K562 (cell line): ENCODE measurements at regions not wholly inside any gene's neighbourhood (a gene's known extent, or its start where the extent isn't known, plus 50 kb on each side); places are given as distances from the start of the nearest gene placed in this dataset.

Experiments
- ATF3 ChIP-seq, 2 experiments: fragments of 450-650 bp in 1 of 2; sonication (generic) in 1 of 2; formaldehyde crosslinking in 1 of 2; IDR thresholded peaks in 1 of 2; conservative IDR thresholded peaks in 1 of 2; 2 replicates each; pipeline versions ENCODE4 v1.6.1 to v1.8.1; 2016 to 2023; ENCODE audit warnings: mild to moderate bottlenecking in 2 of 2, moderate library complexity in 2 of 2, inconsistent platforms in 1 of 2, missing genetic modification reagents in 1 of 2
- ATF7 ChIP-seq: fragments of 450-650 bp; IDR thresholded peaks from 2 replicates; pipeline ENCODE4 v1.7.1; 2014; ENCODE audit warnings: mild to moderate bottlenecking, moderate library complexity
- CHCHD3 ChIP-seq: fragments of 250-450 bp; sonication (Bioruptor Pico); IDR thresholded peaks from 2 replicates; pipeline ENCODE4 v2.1.2; 2022; ENCODE audit warnings: mild to moderate bottlenecking
- CTCF ChIP-seq, 3 experiments: IDR thresholded peaks in 2 of 3; conservative IDR thresholded peaks in 1 of 3; 2 replicates each; pipeline ENCODE4 v1.5.1; 2011 to 2012; ENCODE audit warnings: low read length in 3 of 3, mild to moderate bottlenecking in 3 of 3, control low read depth in 2 of 3, improper control_type of control experiment in 1 of 3, inconsistent platforms in 1 of 3, low read depth in 1 of 3, mixed read lengths in 1 of 3, moderate library complexity in 1 of 3; ENCODE audit not compliant: insufficient read depth in 2 of 3
- EP300 ChIP-seq: IDR thresholded peaks from 2 replicates; pipeline ENCODE4 v1.6.1; 2012; ENCODE audit warnings: low read length, improper control_type of control experiment
- EZH2 ChIP-seq: IDR thresholded peaks from 2 replicates; pipeline ENCODE4 v1.6.1; 2012; ENCODE audit warnings: low read depth, mild to moderate bottlenecking, inconsistent platforms, low read length, borderline replicate concordance
- FOXA1 ChIP-seq: fragments of 450-650 bp; IDR thresholded peaks from 2 replicates; pipeline ENCODE4 v1.6.1; 2016; ENCODE audit warnings: mild to moderate bottlenecking, borderline replicate concordance
- TBL1XR1 ChIP-seq, 2 experiments: IDR thresholded peaks; 2 replicates each; pipeline ENCODE4 v1.6.1; 2012; ENCODE audit warnings: improper control_type of control experiment in 2 of 2, low read length in 2 of 2, mild to moderate bottlenecking in 1 of 2
- ZBTB11 ChIP-seq, 3 experiments: fragments of 200-800 bp in 1 of 3; fragments of 250-450 bp in 1 of 3; fragments of 450-650 bp in 1 of 3; sonication (Bioruptor Pico) in 1 of 3; sonication (Bioruptor generic) in 1 of 3; formaldehyde crosslinking in 1 of 3; IDR thresholded peaks; 2 replicates each; pipeline versions ENCODE4 v1.6.1 to v1.8.0; 2016 to 2022; ENCODE audit warnings: mild to moderate bottlenecking in 2 of 3, missing genetic modification characterization in 2 of 3, missing compliant biosample characterization in 1 of 3, moderate library complexity in 1 of 3
- ZBTB34 ChIP-seq: fragments of 250-450 bp; sonication (Bioruptor Pico); IDR thresholded peaks from 2 replicates; pipeline ENCODE4 v1.8.0; 2021; ENCODE audit warnings: mild to moderate bottlenecking, moderate library complexity
- ZBTB43 ChIP-seq: sonication (generic); formaldehyde crosslinking; IDR thresholded peaks from 2 replicates; pipeline ENCODE4 v1.8.0; 2023; ENCODE audit warnings: mild to moderate bottlenecking, missing genetic modification reagents
- ZHX1 ChIP-seq: fragments of 150-350 bp; conservative IDR thresholded peaks from 2 replicates; pipeline ENCODE4 v1.6.1; 2014; ENCODE audit warnings: low read length
- ZNF133 ChIP-seq: fragments of 250-450 bp; sonication (Bioruptor Pico); IDR thresholded peaks from 2 replicates; pipeline ENCODE4 v1.4.0; 2020; ENCODE audit warnings: mild to moderate bottlenecking

- TF ChIP-seq ZBTB43 (CRISPR knock-in tag), result no peak
- no peak for TF ChIP-seq ZBTB34 (CRISPR knock-in tag)
- TF ChIP-seq ATF3 (IDR thresholded peaks at IDR 0.05), result no peak
- TF ChIP-seq ATF3 (CRISPR knock-in tag; conservative IDR thresholded peaks at IDR 0.05), result no peak
- no peak for TF ChIP-seq FOXA1
- no peak for TF ChIP-seq ATF7
- no peak for TF ChIP-seq ZHX1
- TF ChIP-seq TBL1XR1 (IDR thresholded peaks at IDR 0.05; ENCODE audit: low read length in 2 of 2), result no peak
- TF ChIP-seq ZNF133 (CRISPR knock-in tag), result no peak
- TF ChIP-seq CHCHD3, result no peak
- TF ChIP-seq CTCF (IDR thresholded peaks at IDR 0.05 in 2 of 3, conservative IDR thresholded peaks at IDR 0.05 in 1 of 3; ENCODE audit: insufficient read depth in 2 of 3, low read depth in 1 of 3, low read length in 3 of 3), result no peak
- no peak for TF ChIP-seq EP300
- TF ChIP-seq ZBTB11 (CRISPR knock-in tag; IDR thresholded peaks at IDR 0.05), result no peak
- TF ChIP-seq EZH2, result no peak
Measured at GRCh38 chr22:42326801-42327200, 56.3 kb upstream of the TCF20 start.
